ENCODE measurements at regions not wholly inside any gene's neighbourhood (a gene's known extent, or its start where the extent isn't known, plus 50 kb on each side); places are given as distances from the start of the nearest gene placed in this dataset.

- no peaks in the 10 kb centered on the region for H3K4me1 ChIP-seq (ENCODE audit: insufficient read depth, low read length, poor library complexity, severe bottlenecking)
- TF ChIP-seq EZH2 (IDR thresholded peaks at IDR 0.05; ENCODE audit: borderline replicate concordance, low read depth, low read length, poor library complexity, severe bottlenecking) (no peak), CTCF (conservative IDR thresholded peaks at IDR 0.05; ENCODE audit: low read depth, low read length) (no peak)
- ChIA-PET CTCF (no interaction called here), POLR2A (ENCODE audit: low non-redundant PET) (no interaction called here)
- no peak overlapping the region for H3K4me3 ChIP-seq (ENCODE audit: low read depth, low read length, poor library complexity, severe bottlenecking)
- no peak for DNase-seq (ENCODE audit: low spot score)
- no peak overlapping the region for H3K27ac ChIP-seq (ENCODE audit: low read depth, low read length, poor library complexity, severe bottlenecking)
- no peaks in the 10 kb centered on the region for H3K27me3 ChIP-seq (replicated peaks; ENCODE audit: insufficient read depth, low read depth, low read length, poor library complexity)
- no peaks in the 10 kb centered on the region for H3K36me3 ChIP-seq (ENCODE audit: insufficient read depth, low read length, poor library complexity, severe bottlenecking)
- intact Hi-C loops (cut with micrococcal nuclease; ENCODE audit: unreplicated experiment): no loop called here
- H3K9me3 ChIP-seq (ENCODE audit: low read depth, low read length, poor library complexity, severe bottlenecking): no peaks in the 10 kb centered on the region
- BruUV-seq (replicated peaks): no TSS peak
Measured at GRCh38 chr2:83941886-83942285, 517.2 kb downstream of the SUCLG1 start.

- intact Hi-C loops (cut with micrococcal nuclease; ENCODE audit: unreplicated experiment): no loop called here
- BruUV-seq (replicated peaks): no TSS peak
- TF ChIP-seq EZH2 (IDR thresholded peaks at IDR 0.05; ENCODE audit: borderline replicate concordance, low read depth, low read length, poor library complexity, severe bottlenecking): no peak
- no peak for TF ChIP-seq CTCF (conservative IDR thresholded peaks at IDR 0.05; ENCODE audit: low read depth, low read length)
- ChIA-PET CTCF (no interaction called here), POLR2A (ENCODE audit: low non-redundant PET) (no interaction called here)
- Histone ChIP-seq H3K27me3 (replicated peaks; ENCODE audit: insufficient read depth, low read depth, low read length, poor library complexity) (no peaks in the 10 kb centered on the region), H3K4me1 (ENCODE audit: insufficient read depth, low read length, poor library complexity, severe bottlenecking) (no peaks in the 10 kb centered on the region), H3K36me3 (ENCODE audit: insufficient read depth, low read length, poor library complexity, severe bottlenecking) (no peaks in the 10 kb centered on the region), H3K4me3 (ENCODE audit: low read depth, low read length, poor library complexity, severe bottlenecking) (no peak overlapping the region), H3K27ac (ENCODE audit: low read depth, low read length, poor library complexity, severe bottlenecking) (no peak overlapping the region), H3K9me3 (ENCODE audit: low read depth, low read length, poor library complexity, severe bottlenecking) (no peaks in the 10 kb centered on the region)
- DNase-seq (ENCODE audit: low spot score): no peak
Measured at GRCh38 chr2:83933749-83934148, 525.3 kb downstream of the SUCLG1 start.

- Histone ChIP-seq H3K27me3 (replicated peaks; ENCODE audit: insufficient read depth, low read depth, low read length, poor library complexity) (no peaks in the 10 kb centered on the region), H3K27ac (ENCODE audit: low read depth, low read length, poor library complexity, severe bottlenecking) (no peak overlapping the region), H3K4me1 (ENCODE audit: insufficient read depth, low read length, poor library complexity, severe bottlenecking) (no peaks in the 10 kb centered on the region), H3K9me3 (ENCODE audit: low read depth, low read length, poor library complexity, severe bottlenecking) (no peaks in the 10 kb centered on the region), H3K4me3 (ENCODE audit: low read depth, low read length, poor library complexity, severe bottlenecking) (no peak overlapping the region), H3K36me3 (ENCODE audit: insufficient read depth, low read length, poor library complexity, severe bottlenecking) (no peaks in the 10 kb centered on the region)
- ChIA-PET CTCF (no interaction called here), POLR2A (ENCODE audit: low non-redundant PET) (no interaction called here)
- intact Hi-C loops (cut with micrococcal nuclease; ENCODE audit: unreplicated experiment): no loop called here
- DNase-seq (ENCODE audit: low spot score): no peak
- BruUV-seq (replicated peaks): no TSS peak
- no peak for TF ChIP-seq EZH2 (IDR thresholded peaks at IDR 0.05; ENCODE audit: borderline replicate concordance, low read depth, low read length, poor library complexity, severe bottlenecking)
- TF ChIP-seq CTCF (conservative IDR thresholded peaks at IDR 0.05; ENCODE audit: low read depth, low read length): no peak
Measured at GRCh38 chr2:83923531-83923930, 535.5 kb downstream of the SUCLG1 start.

All from A673 (cell line).